CD4-positive, alpha-beta T cell treated with Interleukin-17A for 4 hours (primary cell): ENCODE measurements at regions not wholly inside any gene's neighbourhood (a gene's known extent, or its start where the extent isn't known, plus 50 kb on each side); places are given as distances from the start of the nearest gene placed in this dataset.
"Not testable (repeated sequence)": the region's sequence is repeated elsewhere in the genome, so short reads cannot be mapped to it uniquely, and the experiment has no call there.

Source experiments
- DNase-seq: peaks from one replicate; pipeline ENCODE4 v3.0.0-alpha.2; 2020; ENCODE audit warnings: mixed read lengths

DNA sequence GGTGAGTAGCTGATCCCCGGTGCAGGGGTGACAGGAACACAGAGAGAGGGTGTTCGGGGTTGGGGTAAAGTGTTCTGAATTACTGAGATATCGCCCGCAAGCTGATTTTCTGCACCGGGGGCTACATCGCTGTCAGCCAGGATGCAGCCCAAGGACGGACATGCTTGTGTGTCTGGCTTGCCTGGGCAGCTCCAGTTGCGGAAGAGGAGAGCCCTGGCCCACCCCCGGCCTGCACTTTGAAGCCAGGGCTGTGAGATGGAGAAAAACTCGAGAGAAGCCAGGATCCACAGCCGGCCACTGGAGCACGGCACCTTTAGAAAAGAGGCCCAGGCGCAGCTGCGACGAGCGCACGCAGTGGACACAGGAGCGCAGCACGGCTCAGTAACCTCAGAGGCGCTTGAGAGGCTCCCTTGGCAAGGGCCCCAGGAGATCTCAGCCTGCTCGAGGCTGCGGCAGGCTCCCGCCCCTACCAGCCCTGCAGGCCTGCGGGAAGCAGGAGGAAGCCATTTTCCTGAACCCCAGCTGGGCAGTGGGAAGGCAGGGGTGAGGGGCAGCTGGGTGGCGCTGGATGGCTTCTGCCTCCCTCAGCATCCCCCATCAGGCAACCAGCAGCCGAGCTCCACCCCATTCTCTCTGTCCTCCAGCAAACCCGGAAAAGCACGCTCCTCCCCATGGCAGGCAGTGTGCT is 59.2 kb downstream of the C9orf50 start:
- no peak for DNase-seq

GRCh38 chr9:129560881-129561306 is 60.0 kb downstream of the C9orf50 start:
- no peak for DNase-seq

- DNase-seq, result no peak
These were observed 61.4 kb downstream of the C9orf50 start for GRCh38 chr9:129559506-129559881.

DNA sequence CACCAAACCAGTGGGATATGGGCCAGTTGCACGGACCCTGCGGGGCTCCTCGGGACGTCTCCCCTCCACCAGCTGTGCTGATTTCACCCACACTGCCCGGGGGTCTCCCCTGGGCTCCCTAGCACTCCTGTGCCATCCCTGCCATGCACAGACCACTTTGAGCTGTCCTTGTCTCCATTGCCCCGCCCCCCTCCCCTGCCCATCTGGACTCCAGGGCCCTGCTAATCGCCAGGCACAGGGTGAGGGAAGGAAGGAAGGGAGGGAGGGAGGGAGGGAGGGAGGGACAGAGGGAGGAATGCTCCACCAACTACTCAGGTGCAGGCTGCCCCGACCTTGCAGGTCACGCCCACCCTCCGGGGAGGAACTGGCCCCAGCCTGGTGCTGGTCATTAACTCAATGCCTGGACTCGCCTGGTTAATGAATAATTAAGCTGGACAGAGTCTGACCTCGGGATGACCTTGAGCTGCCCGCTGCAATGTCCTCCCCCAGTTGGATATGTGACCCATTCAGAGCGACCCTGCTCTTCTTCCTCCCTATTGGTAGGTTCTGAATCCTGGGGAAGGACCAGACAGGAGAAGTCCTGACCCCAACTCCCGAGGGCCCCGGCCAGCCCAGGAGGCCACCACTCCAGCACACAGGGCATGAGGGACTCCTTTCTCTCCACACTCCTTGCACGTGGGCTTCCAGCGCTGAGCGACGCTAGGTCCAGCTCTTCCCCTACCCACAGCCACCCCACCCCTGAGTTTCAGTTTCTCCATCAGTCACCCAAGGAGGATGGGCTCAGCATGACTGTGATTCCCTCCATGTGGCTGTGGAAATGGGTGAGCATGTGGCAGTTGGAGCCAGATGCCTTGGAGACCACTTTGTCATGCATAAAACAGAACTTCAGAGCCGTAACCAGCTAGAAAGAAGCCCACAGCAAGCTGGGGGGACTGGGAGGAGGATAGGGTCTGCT is 62.1 kb downstream of the C9orf50 start:
- no peak for DNase-seq

GRCh38 chr9:129558063-129558550 is 62.8 kb downstream of the C9orf50 start:
- DNase-seq, result no peak

DNA sequence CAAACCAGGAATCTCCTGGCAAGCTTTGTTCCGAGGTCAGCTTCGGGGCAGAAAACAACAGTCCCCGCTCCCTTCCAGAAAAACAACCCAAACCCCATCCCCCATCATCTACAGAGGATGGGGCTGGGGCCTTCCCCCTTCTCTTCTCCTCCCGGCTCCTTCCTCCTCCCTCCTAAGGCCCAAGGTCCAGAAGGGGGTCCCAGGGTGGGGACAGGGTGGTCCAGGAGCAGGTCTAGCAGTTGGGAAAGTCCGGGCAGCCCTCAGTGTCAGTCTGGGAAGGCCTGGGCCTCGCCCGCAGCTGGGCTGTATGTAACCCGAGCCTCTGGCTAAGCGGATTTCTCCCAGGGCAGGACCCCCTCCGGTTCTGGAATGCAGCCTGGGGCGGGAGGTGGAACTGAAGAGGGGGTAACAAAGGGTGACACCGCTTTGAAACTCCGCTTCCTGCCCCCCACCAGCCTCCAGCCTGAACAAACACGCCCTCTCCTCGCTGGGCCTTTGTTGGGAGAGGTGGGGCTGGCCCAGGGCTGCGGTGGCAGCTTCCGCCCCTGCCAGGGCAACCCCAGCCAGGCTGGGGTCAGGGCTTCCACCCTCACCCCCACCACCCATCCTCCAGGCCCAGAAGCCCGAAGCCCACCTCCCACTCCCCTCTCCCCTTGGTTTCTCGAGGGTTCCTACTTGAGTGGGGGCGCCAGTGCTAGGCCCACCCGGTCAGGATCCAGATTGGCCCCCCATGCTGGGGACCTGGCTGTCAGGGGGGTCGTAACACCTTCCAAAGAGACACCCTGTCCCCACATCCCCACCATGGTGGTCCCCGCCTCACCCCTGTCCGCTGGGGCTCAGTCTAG is 63.5 kb downstream of the C9orf50 start:
- DNase-seq, result no peak

GRCh38 chr9:129556491-129557191 is 64.3 kb downstream of the C9orf50 start:
- DNase-seq, result no peak

- DNase-seq, result no peak
These were observed 65.2 kb downstream of the C9orf50 start for GRCh38 chr9:129555512-129556215.

- no peak for DNase-seq
These were observed 66.3 kb downstream of the C9orf50 start for GRCh38 chr9:129554649-129555048.

DNA sequence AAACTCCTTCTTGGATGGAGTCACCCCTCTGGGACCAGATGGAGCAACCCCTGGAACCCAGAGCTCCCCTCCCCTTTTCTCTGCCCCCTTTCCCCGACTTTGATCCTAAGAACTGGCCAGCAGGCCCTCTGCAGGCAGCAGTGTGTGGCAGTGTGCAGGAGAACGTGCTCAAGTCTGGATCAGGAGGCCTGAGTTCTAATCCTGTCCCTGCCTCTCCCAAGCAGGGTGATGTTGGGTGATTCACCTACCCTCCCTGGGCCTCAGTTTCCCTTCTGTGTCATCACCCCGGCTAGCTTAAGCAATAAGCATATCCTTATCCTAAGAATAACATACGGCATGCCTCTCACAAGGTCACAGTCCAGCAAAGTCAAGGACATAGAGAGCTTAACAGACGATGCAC is 67.6 kb downstream of the C9orf50 start:
- DNase-seq, result no peak

GRCh38 chr9:129552064-129552463 is 68.8 kb downstream of the C9orf50 start:
- DNase-seq, result no peak

DNA sequence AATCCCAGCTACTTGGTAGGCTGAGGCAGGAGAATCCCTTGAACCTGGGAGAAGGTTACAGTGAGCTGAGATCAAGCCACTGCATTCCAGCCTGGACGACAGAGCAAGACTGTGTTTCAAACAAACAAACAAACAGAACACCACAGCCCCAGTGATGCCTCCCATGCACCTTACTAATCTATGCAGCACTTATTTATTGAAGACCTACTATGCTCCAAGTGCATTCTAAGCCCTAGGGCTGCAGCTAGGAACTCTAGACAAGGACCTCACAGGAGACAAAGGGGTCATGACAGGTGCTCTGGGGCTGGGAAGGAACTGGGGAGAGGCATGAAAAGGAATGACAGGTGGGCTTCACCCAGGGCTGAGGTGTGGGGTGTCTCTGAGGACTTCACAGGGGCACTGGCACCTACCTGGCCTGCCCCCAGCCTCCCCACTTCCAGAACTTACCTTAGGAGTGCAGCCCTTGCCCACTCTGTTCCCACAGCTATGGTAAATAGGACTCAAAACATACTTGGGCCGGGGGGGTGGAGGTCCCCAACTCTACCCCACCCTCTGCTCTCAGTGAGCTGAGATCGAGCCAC is 69.4 kb downstream of the C9orf50 start:
- no peak for DNase-seq

DNA sequence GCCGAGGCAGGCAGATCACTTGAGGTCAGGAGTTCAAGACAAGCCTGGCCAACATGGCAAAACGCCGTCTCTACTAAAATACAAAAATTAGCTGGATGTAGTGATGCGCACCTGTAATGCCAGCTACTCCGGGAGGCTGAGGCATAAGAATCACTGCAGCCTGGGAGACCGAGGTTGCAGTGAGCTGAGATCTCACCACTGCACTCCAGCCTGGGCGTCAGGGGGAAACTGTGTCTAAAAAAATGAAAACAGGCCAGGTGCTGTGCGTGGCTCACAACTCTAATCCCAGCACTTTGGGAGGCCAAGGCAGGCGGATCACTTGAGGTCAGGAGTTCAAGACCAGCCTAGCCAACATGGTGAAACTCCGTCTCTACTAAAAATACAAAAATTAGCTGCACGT is 69.9 kb downstream of the C9orf50 start:
- not testable (repeated sequence) for DNase-seq

- DNase-seq, result peak; percentile 39
These were observed 70.6 kb downstream of the C9orf50 start for GRCh38 chr9:129550199-129550839.

DNA sequence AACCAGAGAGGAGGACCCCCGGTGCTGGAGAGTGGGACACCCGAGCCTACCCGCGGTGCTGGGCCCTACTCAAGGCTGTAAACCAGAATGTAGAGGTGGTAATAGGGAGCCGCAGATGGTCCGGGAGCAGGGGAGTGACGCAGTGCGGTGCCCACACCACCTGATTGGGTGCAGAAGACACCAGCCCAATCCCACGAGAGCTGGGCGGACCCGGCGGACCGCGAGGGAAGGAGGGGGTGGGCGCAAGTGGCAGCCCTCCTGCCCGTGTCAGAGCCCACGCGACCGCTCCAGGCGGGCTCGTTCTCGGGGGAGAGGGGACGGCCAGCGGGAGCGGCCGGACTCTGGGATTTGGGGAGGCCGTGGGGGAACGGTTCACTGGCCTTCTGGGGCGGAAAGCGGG is 71.2 kb downstream of the C9orf50 start:
- no peak for DNase-seq

DNA sequence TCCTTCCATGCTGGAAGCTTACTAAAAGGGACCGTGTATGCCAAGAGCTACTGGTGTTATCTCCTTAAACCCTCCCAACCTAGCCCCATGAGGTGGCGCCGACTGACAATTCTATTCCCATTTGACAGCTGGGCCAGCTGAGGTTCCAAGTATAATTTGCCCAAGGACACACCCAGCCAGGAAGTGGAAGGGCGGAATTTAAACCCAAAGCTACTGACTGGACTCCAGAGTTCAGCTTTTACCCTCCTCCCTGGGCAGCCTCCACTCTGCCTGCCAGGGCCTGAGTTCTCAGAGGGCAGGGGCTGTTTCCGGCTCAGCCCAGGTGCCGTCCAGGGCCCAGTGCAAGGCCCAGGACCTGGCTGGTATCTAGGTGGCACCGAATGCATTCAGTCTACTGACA is 71.8 kb downstream of the C9orf50 start:
- no peak for DNase-seq

GRCh38 chr9:129548571-129549135 is 72.2 kb downstream of the C9orf50 start:
- no peak for DNase-seq

DNA sequence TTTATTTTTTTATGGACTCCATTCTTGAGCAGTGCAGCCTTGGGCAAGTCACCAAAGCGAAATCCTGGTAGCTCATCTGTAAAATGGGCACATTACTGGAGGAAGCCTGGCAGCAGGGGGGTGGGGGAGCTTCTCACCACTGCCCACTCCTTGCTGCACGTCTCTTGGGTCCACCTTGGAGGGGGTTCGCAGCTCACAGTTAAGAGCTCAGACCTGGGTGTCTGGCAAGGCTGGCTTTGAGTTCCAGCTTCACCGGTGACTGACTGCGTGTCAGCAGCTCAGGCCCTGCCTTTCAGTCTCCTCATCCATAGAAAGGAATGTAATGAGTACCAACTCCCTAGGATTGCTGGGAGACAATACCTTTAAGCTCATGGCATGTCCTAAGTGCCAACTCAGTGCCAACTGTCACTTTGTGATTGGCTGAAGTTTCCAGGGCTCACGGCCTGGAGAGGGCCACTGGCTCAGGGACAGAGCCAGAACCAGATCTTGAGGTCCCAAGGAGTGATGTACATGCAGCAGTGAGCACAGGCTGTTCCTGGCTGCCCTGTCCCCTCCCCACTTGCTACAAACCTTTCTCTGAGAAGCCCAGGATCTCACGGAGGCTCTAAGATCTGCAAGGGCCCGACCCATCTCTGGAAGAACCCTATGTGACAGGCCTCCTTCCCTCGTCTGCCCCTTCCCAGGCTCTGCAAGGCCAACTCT is 72.9 kb downstream of the C9orf50 start:
- DNase-seq, result no peak

DNA sequence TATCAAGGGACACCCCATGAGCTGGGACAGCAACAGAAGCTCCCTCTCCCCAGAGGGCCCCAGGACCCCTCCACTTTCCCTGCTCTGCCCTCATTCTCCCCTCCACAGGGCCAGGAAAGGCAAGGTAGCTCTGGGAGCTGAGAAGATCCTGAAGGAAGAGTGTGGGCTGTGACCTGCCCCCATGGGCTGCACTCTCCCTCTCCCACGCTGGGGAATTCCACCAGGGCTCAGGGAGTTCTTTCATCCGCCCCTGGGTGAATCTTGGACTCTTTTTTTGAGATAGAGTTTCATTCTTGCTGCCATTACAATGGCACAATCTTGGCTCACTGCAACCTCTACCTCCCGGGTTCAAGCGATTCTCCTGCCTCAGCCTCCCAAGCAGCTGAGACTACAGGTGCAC is 73.8 kb downstream of the C9orf50 start:
- no peak for DNase-seq

DNA sequence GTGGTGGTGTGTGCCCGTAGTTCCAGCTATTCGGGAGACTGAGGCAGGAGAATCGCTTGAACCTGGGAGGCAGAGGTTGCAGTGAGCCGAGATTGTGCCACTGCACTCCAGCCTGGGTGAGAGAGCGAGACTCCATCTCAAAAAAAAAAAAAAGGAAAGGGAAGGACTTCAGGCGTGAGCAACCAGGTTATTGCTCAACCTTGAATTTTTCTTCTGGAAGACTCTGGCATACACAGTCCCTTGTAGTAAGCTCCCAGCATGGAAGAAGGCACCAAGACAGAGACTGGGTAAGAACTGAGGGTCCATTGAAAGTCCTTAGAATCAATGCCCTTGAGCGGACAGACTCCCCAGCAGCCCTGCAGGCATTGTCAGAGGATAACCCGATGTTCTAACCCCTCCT is 75.0 kb downstream of the C9orf50 start:
- DNase-seq, result not testable (repeated sequence)
